ENCODE measurements at regions not wholly inside any gene's neighbourhood (a gene's known extent, or its start where the extent isn't known, plus 50 kb on each side); places are given as distances from the start of the nearest gene placed in this dataset.

- in situ Hi-C loops (cut with HindIII; ENCODE audit: extremely low pct_ligation_motif_present, low pct_unique_long_range_greater_than_20kb), result no loop called here
- POLR2A ChIA-PET, result no interaction called here
- BruUV-seq (replicated peaks), result no TSS peak
Measured at GRCh38 chrX:3221643-3222042, 124.8 kb downstream of the MXRA5 start.

More at GRCh38 chrX:3221643-3222042, 124.8 kb downstream of the MXRA5 start:
- DNase-seq (ENCODE audit: low spot score) (no peak), ATAC-seq (no peak), FAIRE-seq (no peak)
- Histone ChIP-seq H3K79me2 (ENCODE audit: insufficient read depth, low read length) (no peaks in the 10 kb centered on the region), H3K9ac (ENCODE audit: insufficient read depth, low read depth, low read length) (no peak overlapping the region), H3K27ac (ENCODE audit: extremely low read length, insufficient read depth, low read length) (no peak overlapping the region), H2AFZ (ENCODE audit: low read length) (no peak overlapping the region), H4K20me1 (ENCODE audit: insufficient read depth, low read length) (no peaks in the 10 kb centered on the region), H3K4me3 (replicated peaks in 1 of 3; ENCODE audit: insufficient read depth in 1 of 3, low read depth in 2 of 3, low read length in 3 of 3) (no peak overlapping the region), H3K27me3 (ENCODE audit: control insufficient read depth in 1 of 2, insufficient read depth in 2 of 2, low read length in 2 of 2) (peaks cover 0 to 3% of the 10 kb centered on the region in 2 experiments; a peak in 1 of 5 replicates), H3K36me3 (replicated peaks in 1 of 2; ENCODE audit: control insufficient read depth in 1 of 2, insufficient read depth in 2 of 2, low read length in 2 of 2) (no peaks in the 10 kb centered on the region), H3K9me3 (ENCODE audit: low read length) (no peaks in the 10 kb centered on the region), H3K4me2 (ENCODE audit: low read depth, low read length) (no peak overlapping the region), H3K4me1 (ENCODE audit: insufficient read depth, low read length) (no peaks in the 10 kb centered on the region)
- intact Hi-C loops (cut with micrococcal nuclease; ENCODE audit: unreplicated experiment), result no loop called here
- TF ChIP-seq MYNN (CRISPR knock-in tag; IDR thresholded peaks at IDR 0.05; ENCODE audit: low read depth) (no peak), DRAP1 (CRISPR knock-in tag; IDR thresholded peaks at IDR 0.05) (no peak), ZBTB26 (CRISPR knock-in tag; IDR thresholded peaks at IDR 0.05; ENCODE audit: borderline replicate concordance) (no peak), IKZF1 (IDR thresholded peaks at IDR 0.05) (no peak), ETV5 (CRISPR knock-in tag; IDR thresholded peaks at IDR 0.05; ENCODE audit: borderline replicate concordance) (no peak), ZNF646 (CRISPR knock-in tag; IDR thresholded peaks at IDR 0.05) (no peak), BRD4 (CRISPR knock-in tag; IDR thresholded peaks at IDR 0.05) (no peak), ZNF546 (CRISPR knock-in tag; conservative IDR thresholded peaks at IDR 0.05) (no peak), ZNF784 (CRISPR knock-in tag; IDR thresholded peaks at IDR 0.05; ENCODE audit: borderline replicate concordance) (no peak), SNAI1 (CRISPR knock-in tag; IDR thresholded peaks at IDR 0.05; ENCODE audit: borderline replicate concordance) (no peak), MNT (IDR thresholded peaks at IDR 0.05) (no peak)
- 65% methylated on average over 3 of the region's 4 CpGs for WGBS (ENCODE audit: low lambda C conversion rate)
- CTCF ChIA-PET (ENCODE audit: low intra/inter-chr PET ratio, low total read pairs), result no interaction called here
